Head of caudate nucleus (tissue), 42 donors: ENCODE measurements at regions not wholly inside any gene's neighbourhood (a gene's known extent, or its start where the extent isn't known, plus 50 kb on each side); places are given as distances from the start of the nearest gene placed in this dataset.
"Not testable (repeated sequence)": the region's sequence is repeated elsewhere in the genome, so short reads cannot be mapped to it uniquely, and the experiment has no call there.

ENCODE experiments used
- DNase-seq, 42 donors: peaks; one replicate each; pipeline versions ENCODE4 v3.0.0 to v3.0.0-alpha.2; 2020 to 2021; ENCODE audit warnings: mixed read lengths in 7 of 42
- intact Hi-C: fragments of 100-400 bp; cut with DNase I; formaldehyde crosslinking; loops from one replicate; pipeline ENCODE4 v1.15.0; 2022

GRCh38 chr6:156438350-156438923, 338.7 kb upstream of the ARID1B start:
- DNase-seq, result no peak
- intact Hi-C loops, result no loop called here

- intact Hi-C loops, result no loop called here
- no peak for DNase-seq
Observed at GRCh38 chr6:156437121-156437879, 339.9 kb upstream of the ARID1B start.

GRCh38 chr6:156434795-156435190, 342.4 kb upstream of the ARID1B start:
- DNase-seq, result no peak
- intact Hi-C loops, result no loop called here

DNA sequence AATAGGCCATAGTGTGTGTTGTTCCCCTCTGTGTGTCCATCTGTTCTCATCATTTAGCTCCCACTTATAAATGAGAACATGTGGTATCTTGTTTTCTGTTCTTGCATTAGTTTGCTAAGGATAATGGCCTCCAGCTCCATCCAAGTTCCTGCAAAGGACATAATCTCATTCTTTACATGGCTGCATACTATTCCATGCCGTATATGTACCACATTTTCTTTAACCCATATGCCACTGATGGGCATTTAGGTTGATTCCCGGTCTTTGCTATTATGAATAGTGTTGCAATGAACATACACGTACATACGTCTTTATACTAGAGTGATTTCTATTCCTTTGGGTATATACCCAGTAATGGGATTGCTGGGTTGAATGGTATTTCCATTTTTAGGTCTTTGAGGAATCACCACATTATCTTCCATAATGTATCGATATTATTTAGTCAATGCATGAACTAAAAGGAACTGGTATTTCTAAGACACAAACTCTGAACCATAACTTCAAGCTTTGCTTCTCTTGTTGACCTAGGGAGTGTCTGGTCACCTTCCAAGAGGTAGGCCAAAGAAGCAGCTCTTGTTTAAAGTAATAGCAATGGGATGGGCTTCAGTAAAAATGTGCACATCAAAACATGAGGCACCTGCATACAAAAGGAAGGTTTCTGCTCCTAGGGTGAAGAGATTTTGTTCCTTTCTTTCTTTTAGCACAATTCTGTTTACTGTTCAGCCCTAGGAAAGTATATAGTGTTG, 343.0 kb upstream of the ARID1B start:
- intact Hi-C loops, result no loop called here
- no peak for DNase-seq

- intact Hi-C loops, result no loop called here
- DNase-seq, result no peak
Observed at GRCh38 chr6:156432543-156432942, 344.6 kb upstream of the ARID1B start.

- intact Hi-C loops, result no loop called here
- no peak for DNase-seq
Observed at GRCh38 chr6:156430386-156430785, 346.8 kb upstream of the ARID1B start.

DNA sequence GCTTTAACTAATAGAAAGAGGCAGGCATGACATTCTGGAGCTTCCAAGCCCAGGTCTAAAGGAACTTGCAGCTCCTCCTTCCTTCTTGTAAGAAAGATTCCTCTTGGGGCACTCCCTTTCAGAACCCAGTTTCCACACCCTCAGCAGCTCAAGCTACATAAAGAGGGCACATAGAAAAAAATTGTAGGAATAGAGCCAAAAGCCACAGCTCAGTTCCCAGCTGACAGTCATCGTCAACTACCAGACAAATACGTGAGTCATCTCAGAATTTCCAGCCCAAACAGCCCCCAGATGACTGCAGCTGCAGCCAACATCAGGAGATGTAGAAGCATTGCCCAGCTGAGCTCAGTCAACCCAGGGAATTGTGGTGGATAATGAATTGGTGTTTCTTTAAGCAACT, 349.8 kb upstream of the ARID1B start:
- DNase-seq, result peak in 36 of 42 donors; percentile 10 to 77 (median 42)
- intact Hi-C loops, result no loop called here

GRCh38 chr6:156425359-156426020, 351.7 kb upstream of the ARID1B start:
- DNase-seq, result no peak
- intact Hi-C loops, result no loop called here

DNA sequence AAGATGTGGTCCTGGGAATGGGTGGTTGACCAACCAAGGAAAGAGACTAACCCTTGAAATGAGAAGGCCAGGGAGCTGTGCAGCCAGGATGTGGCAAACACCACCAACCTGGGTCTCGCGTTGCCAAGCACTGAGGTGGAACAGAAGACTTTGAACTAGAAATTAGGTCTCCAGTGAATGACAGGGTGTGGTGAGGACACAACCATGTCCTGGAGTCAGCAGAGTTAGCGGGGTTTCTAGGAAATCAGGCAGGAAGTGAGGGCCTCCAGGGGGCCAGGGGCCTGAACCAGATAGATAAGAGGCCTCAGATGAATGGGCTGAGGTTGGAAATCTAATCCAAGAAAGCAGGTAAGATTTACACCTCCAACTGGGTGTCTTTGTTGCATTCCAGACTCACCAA, 353.3 kb upstream of the ARID1B start:
- no peak for DNase-seq
- intact Hi-C loops, result no loop called here

GRCh38 chr6:156423075-156423474, 354.1 kb upstream of the ARID1B start:
- intact Hi-C loops, result no loop called here
- DNase-seq, result no peak

- DNase-seq, result no peak
- intact Hi-C loops, result no loop called here
Observed at GRCh38 chr6:156421933-156422332, 355.2 kb upstream of the ARID1B start.

DNA sequence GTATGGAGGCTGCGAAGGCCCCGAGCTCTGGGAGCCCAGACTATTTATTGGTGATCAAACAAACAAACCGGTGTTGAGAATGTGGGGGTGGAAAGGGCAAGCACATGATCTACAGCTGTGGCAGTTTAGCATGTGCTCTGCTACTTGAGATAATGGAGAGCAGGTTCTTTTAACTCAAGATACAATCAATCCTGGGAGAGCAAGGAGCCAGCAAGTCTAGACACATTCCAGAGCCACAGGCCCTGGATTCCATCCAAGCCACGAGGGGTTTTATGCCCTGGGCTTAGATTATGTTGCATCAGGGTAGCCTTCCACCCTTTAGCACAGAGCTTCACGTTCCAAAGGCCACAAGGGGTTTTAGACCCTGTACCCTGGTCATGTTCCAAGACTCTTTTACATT, 355.9 kb upstream of the ARID1B start:
- DNase-seq, intact Hi-C loops: not testable (repeated sequence)

- no peak for DNase-seq
- intact Hi-C loops, result no loop called here
Observed at GRCh38 chr6:156420172-156420993, 356.8 kb upstream of the ARID1B start.

- no peak for DNase-seq
- intact Hi-C loops, result no loop called here
Observed at GRCh38 chr6:156419594-156419993, 357.6 kb upstream of the ARID1B start.

DNA sequence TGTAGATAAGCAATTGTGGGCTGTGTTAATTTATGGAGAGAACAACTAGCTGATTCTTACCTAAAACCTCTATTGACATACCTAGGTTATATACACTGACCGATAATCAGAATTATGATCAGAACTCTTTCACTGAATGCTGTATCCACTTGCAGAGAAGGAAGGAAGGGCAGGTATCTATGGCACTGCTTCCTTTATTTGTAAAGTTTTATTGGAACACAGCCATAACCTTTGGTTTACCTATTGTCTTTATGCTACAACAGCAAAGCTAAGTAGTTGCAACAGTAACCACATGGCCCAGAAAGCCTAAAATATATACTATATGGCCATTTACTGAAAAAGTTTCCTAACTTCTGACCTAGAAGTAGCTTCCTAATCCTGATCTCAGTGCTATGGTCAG, 358.9 kb upstream of the ARID1B start:
- DNase-seq, result no peak
- intact Hi-C loops, result no loop called here

DNA sequence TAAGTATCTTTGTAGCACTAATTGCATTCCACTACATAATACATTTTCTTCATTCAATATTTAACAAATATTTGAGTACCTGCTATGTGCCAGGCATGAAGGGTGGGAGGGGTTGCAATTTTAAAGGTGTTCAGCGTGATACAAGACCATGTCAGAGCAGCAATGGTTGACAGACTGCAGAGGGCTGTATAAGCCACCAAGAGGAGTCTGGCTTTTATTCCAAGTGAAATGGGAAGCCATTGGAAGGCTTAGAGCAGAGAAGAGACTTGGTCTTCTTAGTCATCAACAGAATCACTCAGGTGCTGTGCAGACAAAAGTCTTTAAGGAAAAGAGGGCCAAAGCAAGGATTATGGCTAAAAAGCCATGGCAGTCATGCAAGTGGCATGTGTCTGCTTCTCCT, 360.8 kb upstream of the ARID1B start:
- intact Hi-C loops, result no loop called here
- no peak for DNase-seq

- no peak for DNase-seq
- intact Hi-C loops, result no loop called here
Observed at GRCh38 chr6:156413154-156413553, 364.0 kb upstream of the ARID1B start.

DNA sequence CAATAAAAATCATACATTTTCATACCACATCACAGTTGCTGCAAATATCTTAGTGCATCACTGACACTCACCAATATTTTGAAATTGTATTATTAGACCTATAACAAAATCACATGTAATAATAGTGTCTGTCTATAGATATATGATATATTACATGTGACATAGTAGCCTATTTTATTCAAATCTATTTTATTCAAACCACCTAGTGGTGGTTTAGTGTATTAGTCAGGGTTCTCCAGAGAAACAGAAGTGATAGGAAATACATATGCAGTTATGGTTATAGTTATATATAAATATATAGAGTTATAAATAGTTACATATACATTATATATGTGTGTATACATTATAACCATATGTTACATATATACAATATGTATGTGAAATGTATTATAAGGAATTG, 366.5 kb upstream of the ARID1B start:
- intact Hi-C loops, result no loop called here
- no peak for DNase-seq

- no peak for DNase-seq
- intact Hi-C loops, result no loop called here
Observed at GRCh38 chr6:156408655-156409054, 368.5 kb upstream of the ARID1B start.
